ENCODE measurements at regions not wholly inside any gene's neighbourhood (a gene's known extent, or its start where the extent isn't known, plus 50 kb on each side); places are given as distances from the start of the nearest gene placed in this dataset.

GRCh38 chr5:119996128-119996527 lies 366.8 kb downstream of the FAM170A start:
- DNase-seq (ENCODE audit: low read depth): no peak

- DNase-seq (ENCODE audit: low read depth): no peak
Observed at GRCh38 chr5:120007598-120007997, 378.2 kb downstream of the FAM170A start.

GRCh38 chr5:120012431-120012830 lies 383.1 kb downstream of the FAM170A start:
- DNase-seq (ENCODE audit: low read depth): no peak

GRCh38 chr5:120014535-120014934 lies 385.2 kb downstream of the FAM170A start:
- DNase-seq (ENCODE audit: low read depth): no peak

GRCh38 chr5:120016717-120017382 lies 387.5 kb downstream of the FAM170A start:
- DNase-seq (ENCODE audit: low read depth): no peak

GRCh38 chr5:120017513-120017912 lies 388.2 kb downstream of the FAM170A start:
- peak; percentile 21 for DNase-seq (ENCODE audit: low read depth)

- DNase-seq (ENCODE audit: low read depth): no peak
Observed at GRCh38 chr5:120035181-120035580, 405.8 kb downstream of the FAM170A start.

GRCh38 chr5:120035815-120036577 lies 406.6 kb downstream of the FAM170A start:
- no peak for DNase-seq (ENCODE audit: low read depth)

GRCh38 chr5:120037451-120037850 lies 408.1 kb downstream of the FAM170A start:
- DNase-seq (ENCODE audit: low read depth): no peak

- no peak for DNase-seq (ENCODE audit: low read depth)
Observed at GRCh38 chr5:120039111-120039510, 409.8 kb downstream of the FAM170A start.

- no peak for DNase-seq (ENCODE audit: low read depth)
Observed at GRCh38 chr5:120043431-120043830, 414.1 kb downstream of the FAM170A start.

GRCh38 chr5:120052916-120053828 lies 410.9 kb upstream of the PRR16 start:
- DNase-seq (ENCODE audit: low read depth): no peak

GRCh38 chr5:120053841-120054240 lies 410.3 kb upstream of the PRR16 start:
- no peak for DNase-seq (ENCODE audit: low read depth)

GRCh38 chr5:120055858-120056257 lies 408.2 kb upstream of the PRR16 start:
- DNase-seq (ENCODE audit: low read depth): peak; percentile 40

GRCh38 chr5:120062515-120062917 lies 401.6 kb upstream of the PRR16 start:
- DNase-seq (ENCODE audit: low read depth): peak; percentile 11

- DNase-seq (ENCODE audit: low read depth): no peak
Observed at GRCh38 chr5:120072068-120072761, 391.9 kb upstream of the PRR16 start.

- no peak for DNase-seq (ENCODE audit: low read depth)
Observed at GRCh38 chr5:120073722-120074121, 390.4 kb upstream of the PRR16 start.

GRCh38 chr5:120080781-120081180 lies 383.3 kb upstream of the PRR16 start:
- DNase-seq (ENCODE audit: low read depth): no peak

- no peak for DNase-seq (ENCODE audit: low read depth)
Observed at GRCh38 chr5:120082316-120083068, 381.6 kb upstream of the PRR16 start.

- no peak for DNase-seq (ENCODE audit: low read depth)
Observed at GRCh38 chr5:120083851-120084542, 380.1 kb upstream of the PRR16 start.

GRCh38 chr5:120084543-120084870 lies 379.6 kb upstream of the PRR16 start:
- no peak for DNase-seq (ENCODE audit: low read depth)
